ENCODE measurements at regions not wholly inside any gene's neighbourhood (a gene's known extent, or its start where the extent isn't known, plus 50 kb on each side); places are given as distances from the start of the nearest gene placed in this dataset.

DNA sequence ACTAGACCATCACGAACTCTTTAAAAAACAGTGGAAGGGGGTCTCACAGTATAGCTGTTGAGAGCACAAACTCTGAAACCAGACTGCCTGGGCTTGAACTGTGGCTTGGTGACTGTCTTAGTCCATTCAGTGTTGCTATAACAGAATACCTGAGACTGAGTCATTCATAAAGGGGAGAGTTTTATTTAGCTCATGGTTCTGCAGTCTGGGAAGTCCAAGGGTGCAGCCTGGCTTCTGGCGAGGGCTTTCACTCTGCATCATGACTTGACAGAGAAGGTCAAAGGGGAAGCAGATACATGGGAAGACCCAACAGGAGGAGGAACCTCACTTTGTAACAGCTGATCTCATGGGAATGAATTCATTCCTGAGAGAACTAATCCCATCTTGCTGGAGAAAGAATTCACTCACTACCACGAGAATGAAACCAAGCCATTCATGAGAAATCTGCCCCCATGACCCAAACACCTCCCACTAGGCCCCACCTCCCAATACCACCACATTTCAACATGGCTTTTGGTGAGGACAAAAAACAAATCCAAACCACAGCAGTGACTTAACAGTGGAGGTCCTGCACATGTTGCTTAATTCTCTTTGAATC lies 116.7 kb upstream of the STOX2 start:
- TF ChIP-seq YY1 (IDR thresholded peaks at IDR 0.05; ENCODE audit: insufficient read depth, insufficient read length) = no peak
- no peak for TF ChIP-seq SUZ12 (IDR thresholded peaks at IDR 0.05; ENCODE audit: extremely low read depth, insufficient read depth, insufficient read length)

Data from NT2/D1 (cell line).